HEK293 (cell line): ENCODE measurements at regions not wholly inside any gene's neighbourhood (a gene's known extent, or its start where the extent isn't known, plus 50 kb on each side); places are given as distances from the start of the nearest gene placed in this dataset.

ENCODE experiments used
- CTCF ChIA-PET: fragments of 350-600 bp; formaldehyde crosslinking; extraction: SDS; loops from one replicate; lab custom pipeline; 2021; ENCODE audit warnings: antibody characterized with exemption; lab: Yijun Ruan, JAX
- POLR2A ChIA-PET: fragments of 300-600 bp; formaldehyde crosslinking; extraction: SDS; loops from one replicate; lab custom pipeline; 2020; ENCODE audit warnings: antibody characterized with exemption, inconsistent platforms; lab: Yijun Ruan, JAX
- H3K27ac ChIP-seq: fragments of 200-500 bp; sonication (Bioruptor generic); 2 replicates; pipeline ENCODE4 v1.5.1; 2014; ENCODE audit warnings: low read depth, low read length, control low read depth, inconsistent platforms; ENCODE audit errors: extremely low read depth
- H3K36me3 ChIP-seq, 2 experiments: fragments of 200-500 bp in 1 of 2; sonication (Bioruptor generic) in 1 of 2; 1 replicate in 1 of 2; 2 replicates in 1 of 2; pipeline ENCODE4 v1.5.1; 2014 to 2017; ENCODE audit warnings: inconsistent platforms in 2 of 2, low read length in 2 of 2; ENCODE audit not compliant: control insufficient read depth in 2 of 2, insufficient read depth in 1 of 2
- H3K4me1 ChIP-seq: fragments of 200-500 bp; sonication (Bioruptor generic); 2 replicates; pipeline ENCODE4 v1.5.1; 2014; ENCODE audit warnings: mild to moderate bottlenecking, low read length, inconsistent platforms; ENCODE audit not compliant: control insufficient read depth, insufficient read depth
- H3K4me3 ChIP-seq: 2 replicates; pipeline ENCODE4 v1.5.1; 2011; ENCODE audit warnings: low read depth, mild to moderate bottlenecking, control low read depth, low read length, moderate library complexity
- H3K9me3 ChIP-seq: fragments of 200-500 bp; sonication (Bioruptor generic); 2 replicates; pipeline ENCODE4 v1.5.1; 2014; ENCODE audit warnings: low read depth, low read length, inconsistent platforms; ENCODE audit not compliant: control insufficient read depth, insufficient read depth
- GFI1B ChIP-seq: fragments of 450-650 bp; formaldehyde crosslinking; IDR thresholded peaks from 2 replicates; pipeline ENCODE4 v1.5.1; 2016; ENCODE audit warnings: missing biosample characterization, missing genetic modification characterization
- HOXD13 ChIP-seq: sonication (generic); formaldehyde crosslinking; IDR thresholded peaks from 2 replicates; pipeline ENCODE4 v1.8.0; 2022; ENCODE audit warnings: missing genetic modification reagents, borderline replicate concordance
- RBAK ChIP-seq: fragments of 450-650 bp; formaldehyde crosslinking; IDR thresholded peaks from 2 replicates; pipeline ENCODE4 v1.5.1; 2016; ENCODE audit warnings: missing biosample characterization, missing genetic modification characterization
- YY1 ChIP-seq: fragments of 450-650 bp; formaldehyde crosslinking; IDR thresholded peaks from 2 replicates; pipeline ENCODE4 v1.5.1; 2018; ENCODE audit warnings: missing biosample characterization, missing genetic modification characterization
- ZBTB8A ChIP-seq: fragments of 450-650 bp; formaldehyde crosslinking; IDR thresholded peaks from 2 replicates; pipeline ENCODE4 v1.5.1; 2016; ENCODE audit warnings: missing biosample characterization, missing genetic modification characterization
- ZNF133 ChIP-seq: fragments of 450-650 bp; formaldehyde crosslinking; IDR thresholded peaks from 2 replicates; pipeline ENCODE4 v1.5.1; 2016; ENCODE audit warnings: missing biosample characterization, missing genetic modification characterization
- ZNF157 ChIP-seq: fragments of 450-650 bp; formaldehyde crosslinking; IDR thresholded peaks from 2 replicates; pipeline ENCODE4 v1.5.1; 2016; ENCODE audit warnings: missing biosample characterization, missing genetic modification characterization
- ZNF174 ChIP-seq: fragments of 450-650 bp; formaldehyde crosslinking; IDR thresholded peaks from 2 replicates; pipeline ENCODE4 v1.5.0; 2017; ENCODE audit warnings: missing biosample characterization, mild to moderate bottlenecking, missing genetic modification characterization
- ZNF24 ChIP-seq: fragments of 450-650 bp; formaldehyde crosslinking; IDR thresholded peaks from 2 replicates; pipeline ENCODE4 v1.5.1; 2016; ENCODE audit warnings: missing biosample characterization, missing genetic modification characterization
- ZNF266 ChIP-seq: fragments of 450-650 bp; formaldehyde crosslinking; IDR thresholded peaks from 2 replicates; pipeline ENCODE4 v1.5.1; 2016; ENCODE audit warnings: missing biosample characterization, missing genetic modification characterization, low read depth
- ZNF274 ChIP-seq, 2 experiments: fragments of 200-500 bp in 1 of 2; fragments of 450-650 bp in 1 of 2; sonication (Bioruptor generic) in 1 of 2; formaldehyde crosslinking in 1 of 2; IDR thresholded peaks; 2 replicates each; pipeline versions ENCODE4 v1.5.1 to v1.6.1; 2014 to 2016; ENCODE audit warnings: borderline replicate concordance in 1 of 2, inconsistent platforms in 1 of 2, low read length in 1 of 2, missing biosample characterization in 1 of 2, missing genetic modification characterization in 1 of 2
- ZNF366 ChIP-seq: fragments of 450-650 bp; formaldehyde crosslinking; conservative IDR thresholded peaks from 2 replicates; pipeline ENCODE4 v1.5.1; 2016; ENCODE audit warnings: missing biosample characterization, missing genetic modification characterization
- ZNF473 ChIP-seq: fragments of 450-650 bp; formaldehyde crosslinking; IDR thresholded peaks from 2 replicates; pipeline ENCODE4 v1.5.1; 2017; ENCODE audit warnings: missing biosample characterization, missing genetic modification characterization
- ZNF48 ChIP-seq: fragments of 450-650 bp; formaldehyde crosslinking; IDR thresholded peaks from 2 replicates; pipeline ENCODE4 v1.5.1; 2016; ENCODE audit warnings: missing biosample characterization, missing genetic modification characterization
- ZNF521 ChIP-seq: fragments of 450-650 bp; formaldehyde crosslinking; IDR thresholded peaks from 2 replicates; pipeline ENCODE4 v1.5.1; 2017; ENCODE audit warnings: missing biosample characterization, mild to moderate bottlenecking, missing genetic modification characterization
- ZNF623 ChIP-seq: fragments of 450-650 bp; formaldehyde crosslinking; IDR thresholded peaks from 2 replicates; pipeline ENCODE4 v1.5.1; 2016; ENCODE audit warnings: missing biosample characterization, missing genetic modification characterization
- ZNF785 ChIP-seq: fragments of 450-650 bp; formaldehyde crosslinking; IDR thresholded peaks from 2 replicates; pipeline ENCODE4 v1.5.1; 2016; ENCODE audit warnings: missing biosample characterization, missing genetic modification characterization
- ZNF791 ChIP-seq: fragments of 450-650 bp; formaldehyde crosslinking; IDR thresholded peaks from 2 replicates; pipeline ENCODE4 v1.5.1; 2016; ENCODE audit warnings: missing biosample characterization, missing genetic modification characterization
- ZNF792 ChIP-seq: fragments of 450-650 bp; formaldehyde crosslinking; IDR thresholded peaks from 2 replicates; pipeline ENCODE4 v1.5.1; 2016; ENCODE audit warnings: missing biosample characterization, missing genetic modification characterization
- ZSCAN30 ChIP-seq: fragments of 450-650 bp; IDR thresholded peaks from 2 replicates; pipeline ENCODE4 v1.5.1; 2018; ENCODE audit warnings: missing biosample characterization, mild to moderate bottlenecking, missing genetic modification characterization, moderate library complexity
- TF ChIP-seq, protein P1 (sequence below): fragments of 450-650 bp; formaldehyde crosslinking; IDR thresholded peaks from 2 replicates; pipeline ENCODE4 v1.5.1; 2016; ENCODE audit warnings: missing biosample characterization, missing genetic modification characterization
- TF ChIP-seq, protein P2 (sequence below): fragments of 450-650 bp; formaldehyde crosslinking; IDR thresholded peaks from 2 replicates; pipeline ENCODE4 v1.5.1; 2016; ENCODE audit warnings: missing biosample characterization, missing genetic modification characterization
- TF ChIP-seq, protein P3 (sequence below): fragments of 450-650 bp; IDR thresholded peaks from 2 replicates; pipeline ENCODE4 v1.5.1; 2018; ENCODE audit warnings: missing biosample characterization, missing genetic modification characterization

DNA sequence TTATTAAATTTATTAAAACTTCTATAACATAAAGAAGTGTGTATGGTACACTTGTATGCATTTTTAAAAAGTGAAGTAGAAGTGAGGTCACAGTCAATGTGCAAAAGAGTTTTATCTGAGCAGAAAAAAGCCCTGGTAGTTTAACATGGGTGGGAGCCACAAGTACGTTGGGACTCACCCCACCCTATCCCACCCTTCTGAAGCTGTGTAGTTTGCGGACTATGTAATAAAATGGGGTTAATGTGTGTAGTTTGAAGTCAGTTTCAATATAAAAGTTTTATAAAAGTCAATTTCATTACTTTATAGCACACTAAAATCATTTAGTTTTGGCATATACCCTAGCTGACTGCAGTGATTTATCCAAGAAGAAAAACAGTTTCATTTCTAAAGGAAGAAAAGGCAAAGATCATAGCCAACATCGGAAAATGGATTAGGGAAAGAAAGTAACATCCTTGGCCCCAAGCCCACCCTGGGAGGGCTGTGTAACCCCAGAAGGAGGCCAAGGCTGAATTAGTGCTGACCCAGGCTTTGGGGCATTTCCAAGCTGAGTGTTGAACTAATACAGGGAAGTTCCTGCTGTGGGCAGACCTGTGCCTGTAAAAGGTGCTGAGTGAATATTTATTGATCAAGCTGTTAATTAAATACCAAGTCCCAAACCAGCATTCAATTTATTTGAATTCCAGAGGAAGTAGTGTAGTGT, 398.6 kb upstream of the ADAMTSL1 start:
- Histone ChIP-seq H3K36me3 (no peaks in the 10 kb centered on the region), H3K4me1 (no peaks in the 10 kb centered on the region), H3K4me3 (no peak overlapping the region), H3K9me3 (no peaks in the 10 kb centered on the region), H3K27ac (no peak overlapping the region)
- POLR2A ChIA-PET, result no interaction called here
- TF ChIP-seq YY1, result no peak
- TF ChIP-seq, protein P1, sequence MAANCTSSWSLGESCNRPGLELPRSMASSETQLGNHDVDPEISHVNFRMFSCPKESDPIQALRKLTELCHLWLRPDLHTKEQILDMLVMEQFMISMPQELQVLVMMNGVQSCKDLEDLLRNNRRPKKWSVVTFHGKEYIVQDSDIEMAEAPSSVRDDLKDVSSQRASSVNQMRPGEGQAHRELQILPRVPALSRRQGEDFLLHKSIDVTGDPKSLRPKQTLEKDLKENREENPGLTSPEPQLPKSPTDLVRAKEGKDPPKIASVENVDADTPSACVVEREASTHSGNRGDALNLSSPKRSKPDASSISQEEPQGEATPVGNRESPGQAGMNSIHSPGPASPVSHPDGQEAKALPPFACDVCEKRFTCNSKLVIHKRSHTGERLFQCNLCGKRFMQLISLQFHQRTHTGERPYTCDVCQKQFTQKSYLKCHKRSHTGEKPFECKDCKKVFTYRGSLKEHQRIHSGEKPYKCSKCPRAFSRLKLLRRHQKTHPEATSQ (tag by site-specific recombination), result no peak
- no peak for TF ChIP-seq ZNF274 (IDR thresholded peaks at IDR 0.05; ENCODE audit: low read length)
- TF ChIP-seq ZNF274 (tag by site-specific recombination; IDR thresholded peaks at IDR 0.05; ENCODE audit: borderline replicate concordance), result no peak
- no peak for TF ChIP-seq ZNF48 (tag by site-specific recombination)
- no peak for TF ChIP-seq ZNF157 (tag by site-specific recombination)
- TF ChIP-seq ZNF366 (tag by site-specific recombination), result no peak
- TF ChIP-seq, protein P2, sequence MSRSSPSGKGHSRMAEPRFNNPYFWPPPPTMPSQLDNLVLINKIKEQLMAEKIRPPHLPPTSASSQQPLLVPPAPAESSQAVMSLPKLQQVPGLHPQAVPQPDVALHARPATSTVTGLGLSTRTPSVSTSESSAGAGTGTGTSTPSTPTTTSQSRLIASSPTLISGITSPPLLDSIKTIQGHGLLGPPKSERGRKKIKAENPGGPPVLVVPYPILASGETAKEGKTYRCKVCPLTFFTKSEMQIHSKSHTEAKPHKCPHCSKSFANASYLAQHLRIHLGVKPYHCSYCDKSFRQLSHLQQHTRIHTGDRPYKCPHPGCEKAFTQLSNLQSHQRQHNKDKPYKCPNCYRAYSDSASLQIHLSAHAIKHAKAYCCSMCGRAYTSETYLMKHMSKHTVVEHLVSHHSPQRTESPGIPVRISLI, result no peak
- TF ChIP-seq ZNF473, result no peak
- no peak for TF ChIP-seq ZSCAN30
- no peak for TF ChIP-seq ZNF791 (tag by site-specific recombination)
- no peak for TF ChIP-seq GFI1B (tag by site-specific recombination)
- no peak for TF ChIP-seq ZNF266 (tag by site-specific recombination)
- no peak for TF ChIP-seq ZNF521 (tag by site-specific recombination)
- TF ChIP-seq HOXD13 (CRISPR knock-in tag), result no peak
- TF ChIP-seq ZNF792 (tag by site-specific recombination), result no peak
- TF ChIP-seq ZNF174 (tag by site-specific recombination), result no peak
- CTCF ChIA-PET, result no interaction called here

DNA sequence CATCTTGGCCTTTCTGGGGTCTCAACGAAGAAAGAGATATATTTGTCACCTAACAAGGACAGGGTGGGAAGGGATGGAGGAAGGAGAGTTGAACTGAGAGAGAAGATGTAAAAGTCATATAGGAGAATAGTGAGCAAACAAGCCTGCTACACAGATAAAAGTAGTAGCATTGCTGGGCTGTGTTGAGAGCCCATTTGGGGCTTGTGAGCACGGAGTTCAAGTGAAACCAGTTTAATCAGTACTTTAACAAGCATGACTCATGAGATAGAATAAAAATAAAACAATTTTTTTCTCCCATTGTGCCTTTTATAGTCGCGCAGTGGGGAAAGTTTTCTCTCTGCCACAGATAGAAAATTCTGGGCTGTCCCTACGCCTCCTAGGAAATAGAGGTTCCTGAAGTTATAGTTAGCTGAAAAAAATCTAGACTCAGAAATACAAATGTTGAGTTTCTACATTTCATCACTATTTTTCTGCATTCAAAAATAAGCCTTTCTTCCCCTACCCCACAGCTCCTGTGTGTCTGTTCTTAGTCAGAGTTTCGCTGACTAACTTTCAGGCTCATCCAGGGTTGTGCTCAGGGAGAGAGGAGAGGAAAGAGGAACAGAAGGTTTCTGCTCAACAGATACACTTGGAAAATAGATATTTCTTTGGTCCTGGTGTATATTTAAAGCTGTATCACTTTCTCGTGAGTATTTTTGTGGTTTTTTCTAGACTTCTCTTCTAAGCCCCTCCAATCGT, 395.8 kb upstream of the ADAMTSL1 start:
- Histone ChIP-seq H3K36me3 (no peaks in the 10 kb centered on the region), H3K4me1 (no peaks in the 10 kb centered on the region), H3K4me3 (no peak overlapping the region), H3K9me3 (no peaks in the 10 kb centered on the region), H3K27ac (no peak overlapping the region)
- no peak for TF ChIP-seq ZNF133 (tag by site-specific recombination)
- TF ChIP-seq, protein P3, sequence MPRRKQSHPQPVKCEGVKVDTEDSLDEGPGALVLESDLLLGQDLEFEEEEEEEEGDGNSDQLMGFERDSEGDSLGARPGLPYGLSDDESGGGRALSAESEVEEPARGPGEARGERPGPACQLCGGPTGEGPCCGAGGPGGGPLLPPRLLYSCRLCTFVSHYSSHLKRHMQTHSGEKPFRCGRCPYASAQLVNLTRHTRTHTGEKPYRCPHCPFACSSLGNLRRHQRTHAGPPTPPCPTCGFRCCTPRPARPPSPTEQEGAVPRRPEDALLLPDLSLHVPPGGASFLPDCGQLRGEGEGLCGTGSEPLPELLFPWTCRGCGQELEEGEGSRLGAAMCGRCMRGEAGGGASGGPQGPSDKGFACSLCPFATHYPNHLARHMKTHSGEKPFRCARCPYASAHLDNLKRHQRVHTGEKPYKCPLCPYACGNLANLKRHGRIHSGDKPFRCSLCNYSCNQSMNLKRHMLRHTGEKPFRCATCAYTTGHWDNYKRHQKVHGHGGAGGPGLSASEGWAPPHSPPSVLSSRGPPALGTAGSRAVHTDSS (tag by site-specific recombination), result no peak
- no peak for TF ChIP-seq ZNF785
- TF ChIP-seq ZBTB8A, result no peak
- no peak for TF ChIP-seq ZNF623 (tag by site-specific recombination)
- TF ChIP-seq RBAK (tag by site-specific recombination), result no peak
- TF ChIP-seq ZNF24 (tag by site-specific recombination), result no peak
- ChIA-PET CTCF (interaction anchor here (0.6 to 0.8 kb wide), 3 partner anchors 14 to 136 kb away, joined by 3 to 4 read pairs (median 3); no protein-coding TSS in a partner anchor), POLR2A (no interaction called here)
